Chondrocyte (in vitro differentiated cells): ENCODE measurements at regions not wholly inside any gene's neighbourhood (a gene's known extent, or its start where the extent isn't known, plus 50 kb on each side); places are given as distances from the start of the nearest gene placed in this dataset.

Source experiments
- DNase-seq: peaks from one replicate; pipeline ENCODE4 v3.0.0; 2021; ENCODE audit warnings: mixed read lengths, low spot score
- H3K27ac Mint-ChIP-seq: one replicate; pipeline ENCODE4 v1.8.0; 2021; ENCODE audit warnings: mild to moderate bottlenecking, moderate library complexity, mixed read lengths; ENCODE audit not compliant: unreplicated experiment
- H3K27me3 Mint-ChIP-seq: 2 replicates; pipeline ENCODE4 v1.8.0; 2021; ENCODE audit warnings: low read depth, mixed read lengths
- H3K36me3 Mint-ChIP-seq: 2 replicates; pipeline ENCODE4 v1.8.0; 2021; ENCODE audit warnings: low read depth, mixed read lengths
- H3K4me1 Mint-ChIP-seq: 2 replicates; pipeline ENCODE4 v1.8.0; 2021; ENCODE audit warnings: low read depth, mild to moderate bottlenecking, mixed read lengths
- H3K4me3 Mint-ChIP-seq: one replicate; pipeline ENCODE4 v1.8.0; 2021; ENCODE audit warnings: mild to moderate bottlenecking, moderate library complexity, mixed read lengths; ENCODE audit not compliant: unreplicated experiment
- H3K9me3 Mint-ChIP-seq: 2 replicates; pipeline ENCODE4 v1.8.0; 2021; ENCODE audit warnings: low read depth, mixed read lengths
- CTCF ChIP-seq: fragments of 200-600 bp; sonication (generic); IDR thresholded peaks from 2 replicates; pipeline ENCODE4 v1.5.0; 2021; ENCODE audit warnings: antibody characterized with exemption, mild to moderate bottlenecking, moderate library complexity

- H3K36me3 Mint-ChIP-seq, result no peaks in the 10 kb centered on the region
- no peak overlapping the region for H3K4me3 Mint-ChIP-seq
- DNase-seq, result no peak
- H3K27me3 Mint-ChIP-seq, result peaks cover 5% of the 10 kb centered on the region
- no peak overlapping the region for H3K27ac Mint-ChIP-seq
- H3K4me1 Mint-ChIP-seq, result no peaks in the 10 kb centered on the region
- TF ChIP-seq CTCF, result no peak
- no peaks in the 10 kb centered on the region for H3K9me3 Mint-ChIP-seq
These were observed 341.8 kb upstream of the SATB1 start for GRCh38 chr3:18766974-18767373.

- H3K4me3 Mint-ChIP-seq, result no peak overlapping the region
- peaks cover 3% of the 10 kb centered on the region for H3K27me3 Mint-ChIP-seq
- DNase-seq, result no peak
- H3K4me1 Mint-ChIP-seq, result no peaks in the 10 kb centered on the region
- TF ChIP-seq CTCF, result no peak
- H3K27ac Mint-ChIP-seq, result no peak overlapping the region
- H3K9me3 Mint-ChIP-seq, result no peaks in the 10 kb centered on the region
- H3K36me3 Mint-ChIP-seq, result no peaks in the 10 kb centered on the region
These were observed 340.5 kb upstream of the SATB1 start for GRCh38 chr3:18765662-18766061.

GRCh38 chr3:18765161-18765560 lies 340.0 kb upstream of the SATB1 start:
- no peaks in the 10 kb centered on the region for H3K36me3 Mint-ChIP-seq
- no peaks in the 10 kb centered on the region for H3K9me3 Mint-ChIP-seq
- TF ChIP-seq CTCF, result no peak
- no peak overlapping the region for H3K27ac Mint-ChIP-seq
- no peaks in the 10 kb centered on the region for H3K4me1 Mint-ChIP-seq
- H3K4me3 Mint-ChIP-seq, result no peak overlapping the region
- no peak for DNase-seq
- peaks cover 3% of the 10 kb centered on the region for H3K27me3 Mint-ChIP-seq

GRCh38 chr3:18761530-18761929 lies 336.4 kb upstream of the SATB1 start:
- TF ChIP-seq CTCF, result no peak
- Mint-ChIP-seq H3K36me3 (no peaks in the 10 kb centered on the region), H3K27ac (no peak overlapping the region), H3K4me3 (no peak overlapping the region), H3K27me3 (peaks cover 6% of the 10 kb centered on the region), H3K9me3 (no peaks in the 10 kb centered on the region), H3K4me1 (no peaks in the 10 kb centered on the region)
- no peak for DNase-seq

GRCh38 chr3:18758047-18758704 lies 333.0 kb upstream of the SATB1 start:
- peak; percentile 73 for TF ChIP-seq CTCF
- no peak for DNase-seq
- no peak overlapping the region for H3K4me3 Mint-ChIP-seq
- no peaks in the 10 kb centered on the region for H3K4me1 Mint-ChIP-seq
- no peaks in the 10 kb centered on the region for H3K36me3 Mint-ChIP-seq
- peaks cover 8% of the 10 kb centered on the region for H3K27me3 Mint-ChIP-seq
- H3K9me3 Mint-ChIP-seq, result no peaks in the 10 kb centered on the region
- no peak overlapping the region for H3K27ac Mint-ChIP-seq
